SK-N-SH treated with all-trans-retinoic acid at 6 μM for 48 hours (cell line): ENCODE measurements at regions not wholly inside any gene's neighbourhood (a gene's known extent, or its start where the extent isn't known, plus 50 kb on each side); places are given as distances from the start of the nearest gene placed in this dataset.

Source experiments
- ATAC-seq: fragments of 200-7000 bp; cut with Tn5 transposase; 3 replicates; pipeline ENCODE4 v1.9.1; 2020; ENCODE audit warnings: mild to moderate bottlenecking, moderate library complexity
- ARNTL ChIP-seq: fragments of 450-650 bp; formaldehyde crosslinking; IDR thresholded peaks from 2 replicates; pipeline ENCODE4 v1.5.0; 2020; ENCODE audit warnings: low read depth, mild to moderate bottlenecking, moderate library complexity, borderline replicate concordance
- CSDC2 ChIP-seq: fragments of 250-450 bp; sonication (Bioruptor Pico); IDR thresholded peaks from 2 replicates; pipeline ENCODE4 v1.5.0; 2020; ENCODE audit warnings: mild to moderate bottlenecking, moderate library complexity
- ESRRG ChIP-seq: fragments of 250-450 bp; sonication (Bioruptor Pico); IDR thresholded peaks from 2 replicates; pipeline ENCODE4 v1.6.1; 2021; ENCODE audit warnings: mild to moderate bottlenecking
- GLIS3 ChIP-seq: fragments of 250-450 bp; sonication (Bioruptor Pico); IDR thresholded peaks from 2 replicates; pipeline ENCODE4 v1.5.0; 2020; ENCODE audit warnings: mild to moderate bottlenecking, moderate library complexity
- ISL1 ChIP-seq: fragments of 250-450 bp; sonication (Bioruptor Pico); IDR thresholded peaks from 2 replicates; pipeline ENCODE4 v2.1.2; 2022; ENCODE audit warnings: mild to moderate bottlenecking, moderate library complexity
- OSR1 ChIP-seq: fragments of 250-450 bp; sonication (Bioruptor Pico); IDR thresholded peaks from 2 replicates; pipeline ENCODE4 v1.8.0; 2022; ENCODE audit warnings: moderate library complexity, mild to moderate bottlenecking, inconsistent platforms
- PPARA ChIP-seq: fragments of 250-450 bp; sonication (Bioruptor Pico); IDR thresholded peaks from 2 replicates; pipeline ENCODE4 v1.5.0; 2020; ENCODE audit warnings: mild to moderate bottlenecking, borderline replicate concordance
- RARB ChIP-seq: fragments of 250-450 bp; sonication (Bioruptor Pico); IDR thresholded peaks from 2 replicates; pipeline ENCODE4 v1.8.0; 2021; ENCODE audit warnings: mild to moderate bottlenecking, moderate library complexity
- SNAI2 ChIP-seq: fragments of 250-450 bp; sonication (Bioruptor Pico); IDR thresholded peaks from 2 replicates; pipeline ENCODE4 v1.5.0; 2020; ENCODE audit warnings: mild to moderate bottlenecking, moderate library complexity
- TCF4 ChIP-seq: fragments of 250-450 bp; sonication (Bioruptor Pico); IDR thresholded peaks from 2 replicates; pipeline ENCODE4 v1.8.0; 2021; ENCODE audit warnings: mild to moderate bottlenecking, moderate library complexity, borderline replicate concordance
- TOX ChIP-seq: fragments of 250-450 bp; sonication (Bioruptor Pico); IDR thresholded peaks from 2 replicates; pipeline ENCODE4 v1.8.0; 2021; ENCODE audit warnings: mild to moderate bottlenecking, moderate library complexity, borderline replicate concordance
- ZC3H10 ChIP-seq: fragments of 250-450 bp; sonication (Bioruptor Pico); IDR thresholded peaks from 2 replicates; pipeline ENCODE4 v1.5.1; 2021; ENCODE audit warnings: mild to moderate bottlenecking, moderate library complexity
- ZFP30 ChIP-seq: fragments of 450-650 bp; formaldehyde crosslinking; IDR thresholded peaks from 2 replicates; pipeline ENCODE4 v1.5.0; 2022; ENCODE audit warnings: mild to moderate bottlenecking, moderate library complexity
- ZNF565 ChIP-seq: fragments of 450-650 bp; formaldehyde crosslinking; conservative IDR thresholded peaks from 2 replicates; pipeline ENCODE4 v1.5.0; 2020; ENCODE audit warnings: low read depth, mild to moderate bottlenecking, moderate library complexity
- ZNF70 ChIP-seq: fragments of 450-650 bp; formaldehyde crosslinking; IDR thresholded peaks from 2 replicates; pipeline ENCODE4 v1.5.0; 2020; ENCODE audit warnings: mild to moderate bottlenecking, moderate library complexity
- ZNF8 ChIP-seq: fragments of 450-650 bp; formaldehyde crosslinking; IDR thresholded peaks from 2 replicates; pipeline ENCODE4 v1.5.0; 2020; ENCODE audit warnings: mild to moderate bottlenecking, moderate library complexity
- TF ChIP-seq, protein P1 (sequence below): fragments of 250-450 bp; sonication (Bioruptor Pico); IDR thresholded peaks from 2 replicates; pipeline ENCODE4 v1.5.1; 2021; ENCODE audit warnings: mild to moderate bottlenecking, moderate library complexity
- TF ChIP-seq, protein P2 (sequence below): fragments of 250-450 bp; sonication (Bioruptor Pico); IDR thresholded peaks from 2 replicates; pipeline ENCODE4 v1.8.0; 2020; ENCODE audit warnings: mild to moderate bottlenecking, moderate library complexity, borderline replicate concordance
- TF ChIP-seq, protein P3 (sequence below): fragments of 250-450 bp; sonication (Bioruptor Pico); IDR thresholded peaks from 2 replicates; pipeline ENCODE4 v1.5.1; 2020; ENCODE audit warnings: low read depth, mild to moderate bottlenecking, moderate library complexity

- TF ChIP-seq, protein P1, sequence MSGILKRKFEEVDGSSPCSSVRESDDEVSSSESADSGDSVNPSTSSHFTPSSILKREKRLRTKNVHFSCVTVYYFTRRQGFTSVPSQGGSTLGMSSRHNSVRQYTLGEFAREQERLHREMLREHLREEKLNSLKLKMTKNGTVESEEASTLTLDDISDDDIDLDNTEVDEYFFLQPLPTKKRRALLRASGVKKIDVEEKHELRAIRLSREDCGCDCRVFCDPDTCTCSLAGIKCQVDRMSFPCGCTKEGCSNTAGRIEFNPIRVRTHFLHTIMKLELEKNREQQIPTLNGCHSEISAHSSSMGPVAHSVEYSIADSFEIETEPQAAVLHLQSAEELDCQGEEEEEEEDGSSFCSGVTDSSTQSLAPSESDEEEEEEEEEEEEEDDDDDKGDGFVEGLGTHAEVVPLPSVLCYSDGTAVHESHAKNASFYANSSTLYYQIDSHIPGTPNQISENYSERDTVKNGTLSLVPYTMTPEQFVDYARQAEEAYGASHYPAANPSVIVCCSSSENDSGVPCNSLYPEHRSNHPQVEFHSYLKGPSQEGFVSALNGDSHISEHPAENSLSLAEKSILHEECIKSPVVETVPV = no peak
These were observed 1075.0 kb downstream of the CDH9 start (continued) for GRCh38 chr5:25963251-25964008.

DNA sequence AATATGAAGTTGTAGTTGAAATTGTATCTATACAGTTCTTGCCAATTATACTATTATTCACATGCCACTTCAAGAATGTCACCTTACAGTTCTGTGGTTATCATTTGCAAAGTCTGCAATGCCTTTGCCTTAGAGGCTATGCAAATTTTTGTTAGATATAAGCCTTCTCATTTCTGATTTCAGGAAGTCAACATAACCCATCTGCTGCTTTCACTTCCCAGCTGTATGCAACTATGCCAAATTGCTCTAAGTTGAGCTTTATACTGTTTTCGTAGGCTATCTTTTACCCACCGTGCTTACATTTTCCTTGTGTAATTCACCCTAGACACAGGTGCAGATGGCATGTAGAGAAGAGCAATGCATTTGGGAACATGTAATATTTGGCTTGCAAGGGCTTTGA lies 1083.0 kb downstream of the CDH9 start:
- ATAC-seq = no peak
- TF ChIP-seq ZNF70 (CRISPR knock-in tag) (no peak), TCF4 (CRISPR knock-in tag) (no peak), ZNF565 (CRISPR knock-in tag) (no peak), PPARA (CRISPR knock-in tag) (no peak), ZNF8 (no peak), RARB (no peak), GLIS3 (CRISPR knock-in tag) (no peak), ZC3H10 (CRISPR knock-in tag) (no peak), SNAI2 (CRISPR knock-in tag) (no peak), TOX (CRISPR knock-in tag) (no peak), ARNTL (no peak), CSDC2 (CRISPR knock-in tag) (no peak)
- TF ChIP-seq, protein P2, sequence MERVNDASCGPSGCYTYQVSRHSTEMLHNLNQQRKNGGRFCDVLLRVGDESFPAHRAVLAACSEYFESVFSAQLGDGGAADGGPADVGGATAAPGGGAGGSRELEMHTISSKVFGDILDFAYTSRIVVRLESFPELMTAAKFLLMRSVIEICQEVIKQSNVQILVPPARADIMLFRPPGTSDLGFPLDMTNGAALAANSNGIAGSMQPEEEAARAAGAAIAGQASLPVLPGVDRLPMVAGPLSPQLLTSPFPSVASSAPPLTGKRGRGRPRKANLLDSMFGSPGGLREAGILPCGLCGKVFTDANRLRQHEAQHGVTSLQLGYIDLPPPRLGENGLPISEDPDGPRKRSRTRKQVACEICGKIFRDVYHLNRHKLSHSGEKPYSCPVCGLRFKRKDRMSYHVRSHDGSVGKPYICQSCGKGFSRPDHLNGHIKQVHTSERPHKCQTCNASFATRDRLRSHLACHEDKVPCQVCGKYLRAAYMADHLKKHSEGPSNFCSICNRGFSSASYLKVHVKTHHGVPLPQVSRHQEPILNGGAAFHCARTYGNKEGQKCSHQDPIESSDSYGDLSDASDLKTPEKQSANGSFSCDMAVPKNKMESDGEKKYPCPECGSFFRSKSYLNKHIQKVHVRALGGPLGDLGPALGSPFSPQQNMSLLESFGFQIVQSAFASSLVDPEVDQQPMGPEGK (CRISPR knock-in tag) = no peak
- TF ChIP-seq, protein P3, sequence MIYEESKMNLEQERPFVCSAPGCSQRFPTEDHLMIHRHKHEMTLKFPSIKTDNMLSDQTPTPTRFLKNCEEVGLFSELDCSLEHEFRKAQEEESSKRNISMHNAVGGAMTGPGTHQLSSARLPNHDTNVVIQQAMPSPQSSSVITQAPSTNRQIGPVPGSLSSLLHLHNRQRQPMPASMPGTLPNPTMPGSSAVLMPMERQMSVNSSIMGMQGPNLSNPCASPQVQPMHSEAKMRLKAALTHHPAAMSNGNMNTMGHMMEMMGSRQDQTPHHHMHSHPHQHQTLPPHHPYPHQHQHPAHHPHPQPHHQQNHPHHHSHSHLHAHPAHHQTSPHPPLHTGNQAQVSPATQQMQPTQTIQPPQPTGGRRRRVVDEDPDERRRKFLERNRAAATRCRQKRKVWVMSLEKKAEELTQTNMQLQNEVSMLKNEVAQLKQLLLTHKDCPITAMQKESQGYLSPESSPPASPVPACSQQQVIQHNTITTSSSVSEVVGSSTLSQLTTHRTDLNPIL (CRISPR knock-in tag) = no peak

DNA sequence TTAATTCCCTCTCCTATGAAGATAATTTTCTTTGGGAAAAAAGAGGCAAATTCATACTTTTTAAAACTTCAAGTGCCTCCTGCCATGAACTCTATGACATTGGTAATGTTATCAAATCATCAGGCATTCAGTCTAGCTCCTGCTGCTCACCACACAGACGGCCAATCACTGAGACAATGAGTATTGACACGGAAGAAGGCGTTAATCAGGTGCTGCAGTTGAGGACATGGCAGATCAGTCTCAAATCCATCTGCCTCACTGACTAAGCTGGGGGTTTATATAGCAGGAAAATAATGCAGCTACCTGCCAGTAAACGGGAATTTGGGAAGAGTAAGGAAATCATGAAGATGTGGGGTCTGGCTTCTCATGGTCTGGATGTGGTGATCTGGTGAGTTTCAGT lies 1087.7 kb downstream of the CDH9 start:
- TF ChIP-seq, protein P3 (CRISPR knock-in tag) = no peak
- TF ChIP-seq ISL1 (no peak), TOX (CRISPR knock-in tag) (no peak)
- no peak for ATAC-seq

DNA sequence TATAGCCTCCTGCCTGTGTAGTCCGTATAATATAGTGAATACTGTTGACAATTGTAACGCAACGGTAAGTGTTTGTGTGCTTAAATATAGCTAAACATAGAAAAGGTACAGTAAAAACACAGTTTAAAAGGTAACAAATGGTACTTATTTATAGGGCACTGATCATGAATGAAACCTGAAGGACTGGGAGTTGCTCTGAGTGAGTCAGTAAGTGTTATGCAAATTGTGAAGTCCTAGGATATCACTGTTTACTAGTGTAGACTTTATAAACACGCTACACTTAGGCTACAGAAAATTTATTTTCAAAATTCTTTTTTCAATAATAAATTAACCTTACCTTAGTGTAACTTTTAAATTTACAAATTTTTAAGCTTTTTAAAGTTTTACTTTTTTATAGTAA lies 1090.1 kb downstream of the CDH9 start:
- no peak for ATAC-seq
- TF ChIP-seq CSDC2 (CRISPR knock-in tag) (no peak), SNAI2 (CRISPR knock-in tag) (no peak), ZFP30 (CRISPR knock-in tag) (no peak), ESRRG (CRISPR knock-in tag) (no peak), RARB (no peak), TOX (CRISPR knock-in tag) (no peak), ZNF8 (no peak), PPARA (CRISPR knock-in tag) (no peak), ARNTL (no peak), GLIS3 (CRISPR knock-in tag) (no peak), OSR1 (CRISPR knock-in tag) (no peak), TCF4 (CRISPR knock-in tag) (no peak)
- TF ChIP-seq, protein P2 (CRISPR knock-in tag) = no peak
- TF ChIP-seq, protein P1 = no peak
